ENCODE measurements at regions not wholly inside any gene's neighbourhood (a gene's known extent, or its start where the extent isn't known, plus 50 kb on each side); places are given as distances from the start of the nearest gene placed in this dataset.

DNA sequence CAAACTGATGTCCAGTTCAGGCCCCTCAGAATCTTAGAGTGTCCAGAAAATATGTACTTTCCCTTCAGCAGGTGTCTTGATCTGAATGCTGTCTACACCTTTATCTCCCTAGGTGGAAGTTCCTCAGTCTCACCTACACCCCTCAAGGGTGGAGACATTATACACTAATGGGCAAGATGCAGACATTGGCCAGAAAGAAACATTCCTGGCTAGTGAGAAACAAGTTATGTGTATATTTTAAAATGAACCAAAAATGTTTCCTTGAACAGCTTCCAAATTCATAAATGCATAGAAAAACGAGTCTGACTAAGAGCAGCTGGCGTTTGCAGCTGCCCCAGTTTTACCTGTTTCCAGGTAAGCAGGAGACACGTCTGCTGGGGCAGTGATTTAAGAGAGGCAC is 140.5 kb upstream of the IRX4 start:
- Histone ChIP-seq H3K4me3 (IDR thresholded peaks at IDR 0.05; ENCODE audit: insufficient read depth, low read depth, low read length) (no peak overlapping the region), H3K9ac (no peak overlapping the region), H3K36me3 (ENCODE audit: insufficient read depth) (no peaks in the 10 kb centered on the region), H3K27ac (no peak overlapping the region), H3K27me3 (ENCODE audit: insufficient read depth, low read depth) (no peaks in the 10 kb centered on the region), H3K4me1 (ENCODE audit: low read depth, poor library complexity, severe bottlenecking) (no peaks in the 10 kb centered on the region), H3K4me2 (no peak overlapping the region), H2AFZ (ENCODE audit: low read depth) (no peak overlapping the region), H3K79me2 (ENCODE audit: insufficient read depth, low read depth) (no peaks in the 10 kb centered on the region), H4K20me1 (ENCODE audit: insufficient read depth) (no peaks in the 10 kb centered on the region)
- TF ChIP-seq, protein P1, sequence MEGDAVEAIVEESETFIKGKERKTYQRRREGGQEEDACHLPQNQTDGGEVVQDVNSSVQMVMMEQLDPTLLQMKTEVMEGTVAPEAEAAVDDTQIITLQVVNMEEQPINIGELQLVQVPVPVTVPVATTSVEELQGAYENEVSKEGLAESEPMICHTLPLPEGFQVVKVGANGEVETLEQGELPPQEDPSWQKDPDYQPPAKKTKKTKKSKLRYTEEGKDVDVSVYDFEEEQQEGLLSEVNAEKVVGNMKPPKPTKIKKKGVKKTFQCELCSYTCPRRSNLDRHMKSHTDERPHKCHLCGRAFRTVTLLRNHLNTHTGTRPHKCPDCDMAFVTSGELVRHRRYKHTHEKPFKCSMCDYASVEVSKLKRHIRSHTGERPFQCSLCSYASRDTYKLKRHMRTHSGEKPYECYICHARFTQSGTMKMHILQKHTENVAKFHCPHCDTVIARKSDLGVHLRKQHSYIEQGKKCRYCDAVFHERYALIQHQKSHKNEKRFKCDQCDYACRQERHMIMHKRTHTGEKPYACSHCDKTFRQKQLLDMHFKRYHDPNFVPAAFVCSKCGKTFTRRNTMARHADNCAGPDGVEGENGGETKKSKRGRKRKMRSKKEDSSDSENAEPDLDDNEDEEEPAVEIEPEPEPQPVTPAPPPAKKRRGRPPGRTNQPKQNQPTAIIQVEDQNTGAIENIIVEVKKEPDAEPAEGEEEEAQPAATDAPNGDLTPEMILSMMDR (conservative IDR thresholded peaks at IDR 0.05; ENCODE audit: low read depth, low read length): no peak

DNA sequence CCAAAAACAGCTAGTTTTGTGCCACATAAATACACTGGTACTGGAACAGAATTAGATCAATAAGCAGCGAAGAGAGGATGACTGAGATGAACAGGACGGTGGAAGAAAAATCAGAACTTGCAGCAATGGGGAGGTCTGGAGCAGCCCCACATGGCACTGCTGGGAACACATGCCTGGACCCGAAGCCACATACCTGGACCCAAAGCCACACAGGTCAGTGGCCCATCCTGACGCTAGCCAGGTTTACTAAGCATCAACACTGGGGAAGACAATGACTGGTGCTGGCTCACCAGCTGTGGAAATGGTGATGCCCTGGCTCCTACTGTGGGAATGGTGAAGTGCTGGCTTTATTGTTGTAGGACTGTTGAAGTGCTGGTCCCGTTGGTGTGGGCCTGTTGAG is 139.7 kb upstream of the IRX4 start:
- H3K79me2 ChIP-seq (ENCODE audit: insufficient read depth, low read depth): no peaks in the 10 kb centered on the region
- no peaks in the 10 kb centered on the region for H4K20me1 ChIP-seq (ENCODE audit: insufficient read depth)
- no peak overlapping the region for H3K4me2 ChIP-seq
- TF ChIP-seq, protein P1 (conservative IDR thresholded peaks at IDR 0.05; ENCODE audit: low read depth, low read length): no peak
- no peak overlapping the region for H3K9ac ChIP-seq
- no peaks in the 10 kb centered on the region for H3K27me3 ChIP-seq (ENCODE audit: insufficient read depth, low read depth)
- no peaks in the 10 kb centered on the region for H3K36me3 ChIP-seq (ENCODE audit: insufficient read depth)
- H3K27ac ChIP-seq: no peak overlapping the region
- no peak overlapping the region for H3K4me3 ChIP-seq (IDR thresholded peaks at IDR 0.05; ENCODE audit: insufficient read depth, low read depth, low read length)
- H3K4me1 ChIP-seq (ENCODE audit: low read depth, poor library complexity, severe bottlenecking): no peaks in the 10 kb centered on the region
- no peak overlapping the region for H2AFZ ChIP-seq (ENCODE audit: low read depth)

DNA sequence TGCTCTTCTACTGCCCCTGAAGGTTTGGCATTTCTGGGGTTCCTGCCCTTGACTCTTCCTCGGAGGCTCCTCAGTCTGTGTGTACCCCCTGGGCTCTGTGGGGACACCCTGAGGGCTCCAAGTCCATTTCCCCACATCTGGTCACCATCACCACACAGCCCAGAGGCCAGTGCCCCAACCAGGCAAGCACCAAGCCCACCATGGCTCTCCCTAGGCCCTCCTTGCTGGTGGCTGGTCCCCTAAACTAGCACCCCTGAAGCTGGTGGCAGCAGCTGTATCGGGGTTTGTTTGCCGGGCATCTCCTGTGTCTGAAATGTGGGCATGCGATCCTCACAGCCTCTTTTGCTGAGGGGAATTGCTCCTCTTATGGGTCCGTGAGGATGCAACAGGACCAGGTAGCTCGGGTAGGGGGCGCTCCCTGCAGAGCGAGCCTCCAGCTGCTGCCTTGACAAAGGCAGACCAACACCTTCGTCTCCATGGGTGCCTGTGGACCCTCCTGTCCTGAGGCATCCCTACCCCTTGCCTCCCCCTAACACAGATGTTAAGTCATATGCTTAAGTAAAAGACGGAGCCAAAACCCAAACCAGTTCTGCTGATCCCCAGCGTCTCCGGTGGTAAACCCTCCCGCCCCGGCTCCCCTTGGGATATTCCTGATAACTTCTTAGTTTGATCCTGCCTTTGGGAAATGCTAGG is 138.9 kb upstream of the IRX4 start:
- no peaks in the 10 kb centered on the region for H3K36me3 ChIP-seq (ENCODE audit: insufficient read depth)
- TF ChIP-seq, protein P1 (conservative IDR thresholded peaks at IDR 0.05; ENCODE audit: low read depth, low read length): no peak
- H3K4me1 ChIP-seq (ENCODE audit: low read depth, poor library complexity, severe bottlenecking): no peaks in the 10 kb centered on the region
- H3K79me2 ChIP-seq (ENCODE audit: insufficient read depth, low read depth): no peaks in the 10 kb centered on the region
- H3K4me2 ChIP-seq: no peak overlapping the region
- H3K27ac ChIP-seq: no peak overlapping the region
- no peak overlapping the region for H3K9ac ChIP-seq
- H4K20me1 ChIP-seq (ENCODE audit: insufficient read depth): no peaks in the 10 kb centered on the region
- H3K4me3 ChIP-seq (IDR thresholded peaks at IDR 0.05; ENCODE audit: insufficient read depth, low read depth, low read length): no peak overlapping the region
- H3K27me3 ChIP-seq (ENCODE audit: insufficient read depth, low read depth): no peaks in the 10 kb centered on the region
- no peak overlapping the region for H2AFZ ChIP-seq (ENCODE audit: low read depth)

DNA sequence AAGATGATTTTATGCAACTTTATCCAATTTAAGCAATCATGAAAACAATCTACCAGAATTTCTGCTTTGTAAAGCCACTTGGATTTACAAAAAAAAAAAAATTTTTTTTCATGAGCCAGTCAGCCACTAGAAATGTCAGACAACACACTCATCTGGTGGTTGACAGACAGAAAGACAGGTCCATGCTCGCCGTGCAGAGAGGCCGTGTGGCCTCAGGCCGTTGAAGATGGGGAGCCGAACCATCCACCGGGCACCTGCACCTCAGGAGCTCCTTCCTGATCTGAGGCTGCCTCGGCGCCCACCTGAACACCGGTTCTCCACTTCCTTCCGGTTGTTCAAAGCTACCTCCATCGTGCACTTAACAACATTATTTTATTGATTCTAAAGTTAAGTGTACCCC is 138.0 kb upstream of the IRX4 start:
- H3K9ac ChIP-seq: no peak overlapping the region
- TF ChIP-seq, protein P1 (conservative IDR thresholded peaks at IDR 0.05; ENCODE audit: low read depth, low read length): no peak
- no peak overlapping the region for H3K27ac ChIP-seq
- no peaks in the 10 kb centered on the region for H4K20me1 ChIP-seq (ENCODE audit: insufficient read depth)
- no peak overlapping the region for H3K4me3 ChIP-seq (IDR thresholded peaks at IDR 0.05; ENCODE audit: insufficient read depth, low read depth, low read length)
- H3K4me2 ChIP-seq: no peak overlapping the region
- no peaks in the 10 kb centered on the region for H3K27me3 ChIP-seq (ENCODE audit: insufficient read depth, low read depth)
- H2AFZ ChIP-seq (ENCODE audit: low read depth): no peak overlapping the region
- H3K79me2 ChIP-seq (ENCODE audit: insufficient read depth, low read depth): no peaks in the 10 kb centered on the region
- no peaks in the 10 kb centered on the region for H3K4me1 ChIP-seq (ENCODE audit: low read depth, poor library complexity, severe bottlenecking)
- H3K36me3 ChIP-seq (ENCODE audit: insufficient read depth): no peaks in the 10 kb centered on the region

All from KMS-11 (cell line).